Stimulated activated CD4-positive, alpha-beta T cell treated with anti-CD3 and anti-CD28 coated beads, Interleukin-1b, Interleukin-23, amount 100 ng/mL, for 24 hours (primary cell): ENCODE measurements at regions not wholly inside any gene's neighbourhood (a gene's known extent, or its start where the extent isn't known, plus 50 kb on each side); places are given as distances from the start of the nearest gene placed in this dataset.
"Not testable (repeated sequence)": the region's sequence is repeated elsewhere in the genome, so short reads cannot be mapped to it uniquely, and the experiment has no call there.

Experiments used
- DNase-seq, 4 experiments: peaks; one replicate each; pipeline ENCODE4 v3.0.0-alpha.2; 2020; ENCODE audit warnings: low read depth in 4 of 4, low spot score in 1 of 4

GRCh38 chr2:215667585-215668377 is 231.9 kb upstream of the FN1 start:
- no peak for DNase-seq

DNA sequence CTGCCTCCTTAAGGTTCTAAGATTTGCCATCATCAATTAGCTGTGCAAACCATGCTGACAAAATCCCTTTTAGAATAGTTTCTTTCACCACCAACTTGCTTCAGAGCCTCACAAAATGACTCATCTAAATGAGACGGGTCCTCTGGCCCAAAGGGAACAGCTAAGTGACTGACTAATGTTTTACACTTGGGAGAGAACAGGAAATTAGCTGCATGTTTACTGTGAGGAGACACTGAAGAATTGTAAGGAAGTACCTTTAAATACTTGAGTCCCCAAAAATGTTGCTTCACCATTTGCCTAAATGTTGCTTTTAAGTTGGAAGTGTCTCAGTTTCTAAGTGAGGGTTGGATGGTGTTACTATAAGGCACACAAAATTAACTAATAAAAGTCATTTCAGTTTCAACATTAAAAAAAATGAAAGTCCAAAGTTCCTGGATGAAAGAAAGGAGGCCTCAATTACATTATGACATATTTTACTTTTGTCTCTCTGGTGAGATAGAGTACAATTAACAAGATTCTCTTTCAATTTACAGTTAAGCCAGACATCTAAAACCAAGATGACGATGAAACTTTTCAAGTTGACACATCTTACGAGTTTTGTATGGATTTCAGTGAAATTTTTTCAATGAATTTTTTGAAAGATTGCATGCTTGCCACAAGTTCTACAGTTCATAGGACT is 229.1 kb upstream of the FN1 start:
- no peak for DNase-seq

DNA sequence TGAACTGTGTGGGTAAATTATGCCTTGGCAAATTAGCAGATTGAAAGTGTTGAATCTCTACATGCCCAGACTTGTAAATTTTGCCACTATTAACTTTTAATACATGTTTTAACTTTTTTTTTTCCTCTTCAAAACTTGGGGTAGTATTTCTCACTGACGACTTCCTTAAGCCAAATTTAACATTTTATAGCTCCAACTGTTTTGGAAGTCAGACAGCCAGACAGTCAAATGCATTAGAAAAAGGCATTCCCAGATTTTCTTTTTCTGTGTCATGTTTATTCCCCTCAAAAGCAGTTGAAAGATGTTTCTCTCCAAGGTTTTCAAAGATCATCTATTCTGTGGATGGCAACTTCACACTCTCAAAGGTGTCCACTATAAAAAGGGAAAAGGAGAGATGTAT is 226.8 kb upstream of the FN1 start:
- DNase-seq = no peak

- no peak for DNase-seq
Observed at GRCh38 chr2:215660687-215661086, 224.8 kb upstream of the FN1 start.

- DNase-seq = no peak
Observed at GRCh38 chr2:215659650-215660049, 223.8 kb upstream of the FN1 start.

DNA sequence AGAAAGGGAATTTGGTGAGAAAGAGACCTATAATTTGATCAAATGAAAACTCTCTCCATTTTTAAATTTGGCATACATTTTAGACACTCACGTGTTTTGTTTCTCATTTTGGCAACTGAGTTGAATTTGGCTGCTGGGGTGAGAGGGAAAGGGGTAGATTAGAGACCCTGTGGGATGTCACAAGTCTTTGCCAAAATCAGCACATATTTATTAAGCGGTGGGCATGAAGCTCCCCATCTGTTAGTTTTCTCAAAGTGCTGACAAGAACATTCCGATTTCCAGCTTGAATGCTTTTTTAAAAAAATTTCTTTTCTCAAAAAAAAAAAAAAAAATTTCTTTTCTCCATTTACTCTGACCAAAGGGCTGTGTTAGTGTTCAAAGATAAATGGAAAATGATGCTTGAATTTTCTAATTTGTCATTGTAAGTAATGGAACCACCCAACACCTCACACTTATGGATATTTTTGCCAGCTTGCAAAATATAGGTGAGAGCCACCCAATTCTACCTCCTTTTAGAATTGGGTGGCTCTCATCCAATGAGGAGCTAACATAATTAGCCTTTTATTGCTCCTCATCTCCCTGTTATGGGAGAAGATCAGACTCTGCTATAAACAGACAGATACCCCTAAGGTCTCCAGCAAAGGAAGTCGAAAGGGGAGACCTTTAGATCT is 222.9 kb upstream of the FN1 start:
- no peak for DNase-seq

GRCh38 chr2:215657844-215658243 is 222.0 kb upstream of the FN1 start:
- no peak for DNase-seq

GRCh38 chr2:215654148-215654819 is 218.4 kb upstream of the FN1 start:
- DNase-seq = no peak

DNA sequence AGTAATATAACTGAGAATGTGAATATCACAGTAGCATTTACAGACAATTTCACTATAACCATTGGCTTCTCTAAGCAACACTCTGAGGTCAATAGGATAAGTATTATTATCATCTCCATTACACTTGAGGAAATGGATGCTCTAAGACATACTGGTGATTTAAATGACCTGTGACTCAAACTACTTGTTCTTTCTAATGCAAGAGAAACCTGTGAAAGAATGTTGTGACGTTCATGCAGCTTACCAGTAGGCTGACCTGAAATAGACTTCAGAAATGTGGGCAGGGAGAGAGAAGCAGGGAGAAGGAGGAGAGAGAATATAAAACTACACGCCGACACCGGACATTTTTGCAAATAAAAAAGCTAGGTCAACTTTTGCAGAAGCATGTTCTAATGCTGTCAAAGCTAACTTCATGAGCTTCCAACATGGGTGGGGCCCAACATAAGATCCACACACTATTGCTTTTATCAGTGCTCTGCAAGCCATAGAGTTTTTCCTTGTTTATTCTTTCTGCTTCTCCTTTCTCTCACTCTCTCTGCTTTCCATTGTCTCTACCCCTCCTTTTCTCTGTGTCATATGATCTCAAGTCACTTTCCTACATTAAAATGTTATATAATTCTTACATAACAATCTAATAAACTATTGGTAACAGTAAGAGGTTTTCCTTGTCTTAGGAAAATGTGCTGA is 217.6 kb upstream of the FN1 start:
- no peak for DNase-seq

DNA sequence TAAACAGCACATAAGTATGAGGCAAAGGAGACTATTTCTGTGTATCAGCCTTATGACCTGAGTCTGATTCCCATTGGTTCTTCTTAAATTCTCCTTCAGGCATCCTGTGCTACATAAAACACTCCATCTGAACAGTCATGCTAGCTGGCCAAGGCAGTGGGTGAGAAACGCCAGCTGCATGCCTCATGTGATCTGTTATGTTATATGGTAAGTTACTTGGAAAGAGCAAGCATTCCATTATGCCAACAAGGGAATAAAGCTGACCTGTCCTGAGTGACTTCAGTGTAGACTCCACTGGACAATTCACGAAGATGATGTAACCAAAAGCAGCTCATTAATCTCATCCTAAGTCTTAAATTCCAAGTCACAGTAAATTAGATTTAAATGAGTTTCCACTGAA is 216.5 kb upstream of the FN1 start:
- DNase-seq = no peak

DNA sequence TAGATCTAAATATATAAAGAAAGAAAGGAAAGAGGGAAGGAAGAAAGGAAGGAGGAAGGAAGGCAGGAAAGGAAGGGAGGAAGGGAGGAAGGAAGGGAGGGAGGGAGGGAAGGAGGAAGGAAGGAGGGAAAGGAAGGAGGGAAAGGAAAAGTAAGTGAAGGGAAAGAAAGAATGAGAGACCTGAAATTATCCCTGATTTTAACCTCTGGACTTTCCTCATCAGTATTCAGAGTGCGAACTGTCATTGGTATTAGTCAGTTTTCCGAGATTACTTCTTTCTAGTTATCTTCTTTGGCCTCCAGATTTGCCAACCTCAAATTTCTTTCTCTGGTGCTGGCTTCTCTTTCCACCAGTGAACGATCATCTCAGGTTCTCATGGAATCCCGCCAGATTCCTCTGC is 215.5 kb upstream of the FN1 start:
- no peak for DNase-seq

GRCh38 chr2:215644233-215644897 is 208.5 kb upstream of the FN1 start:
- DNase-seq = no peak

- no peak for DNase-seq
Observed at GRCh38 chr2:215638687-215639086, 202.8 kb upstream of the FN1 start.

- DNase-seq = no peak
Observed at GRCh38 chr2:215637651-215638050, 201.8 kb upstream of the FN1 start.

DNA sequence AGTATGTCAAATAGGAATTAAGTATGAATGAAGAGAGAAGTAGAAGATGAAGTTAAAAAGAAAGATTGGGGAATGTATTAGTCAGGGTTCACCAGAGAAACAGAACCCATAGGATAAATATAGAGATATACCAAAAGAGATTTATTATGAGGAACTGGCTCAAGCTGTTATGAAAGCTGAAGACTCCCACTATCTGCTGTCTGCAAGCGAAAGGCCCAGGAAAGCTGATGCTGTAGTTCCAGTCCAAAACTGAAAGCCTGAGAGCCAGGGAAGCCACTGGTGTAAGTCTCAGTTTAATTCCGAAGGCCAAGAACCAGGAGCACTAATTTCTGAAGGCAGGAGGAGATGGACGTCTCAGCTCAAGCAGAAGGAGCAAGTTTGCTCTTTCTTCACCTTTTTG is 200.9 kb upstream of the FN1 start:
- no peak for DNase-seq

GRCh38 chr2:215635788-215636139 is 199.9 kb upstream of the FN1 start:
- DNase-seq = no peak

GRCh38 chr2:215635071-215635787 is 199.4 kb upstream of the FN1 start:
- DNase-seq = no peak

GRCh38 chr2:215633360-215633759 is 197.5 kb upstream of the FN1 start:
- no peak for DNase-seq

GRCh38 chr2:215631696-215632095 is 195.8 kb upstream of the FN1 start:
- DNase-seq = no peak

DNA sequence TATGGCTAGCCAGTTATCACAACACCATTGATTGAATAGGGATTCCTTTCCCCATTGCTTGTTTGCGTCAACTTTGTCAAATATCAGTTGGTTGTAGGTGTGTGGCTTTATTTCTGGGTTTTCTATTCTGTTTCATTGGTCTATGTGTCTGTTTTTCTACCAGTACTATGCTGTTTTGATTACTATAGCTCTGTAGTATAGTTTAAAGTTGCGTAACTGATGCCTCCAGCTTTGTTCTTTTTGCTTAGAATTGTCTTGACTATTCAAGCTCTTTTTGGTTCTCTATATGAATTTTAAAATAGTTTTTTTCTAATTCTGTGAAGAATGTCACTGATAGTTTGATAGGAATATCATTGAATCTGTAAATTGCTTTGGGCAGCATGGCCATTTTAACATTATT is 194.9 kb upstream of the FN1 start:
- DNase-seq = not testable (repeated sequence)
